Progenitor cell of endocrine pancreas (in vitro differentiated cells): ENCODE measurements at regions not wholly inside any gene's neighbourhood (a gene's known extent, or its start where the extent isn't known, plus 50 kb on each side); places are given as distances from the start of the nearest gene placed in this dataset.
"Not testable (repeated sequence)": the region's sequence is repeated elsewhere in the genome, so short reads cannot be mapped to it uniquely, and the experiment has no call there.

Source experiments
- DNase-seq: peaks from one replicate; pipeline ENCODE4 v3.0.0; 2021; ENCODE audit warnings: low spot score; ENCODE audit not compliant: unreplicated experiment
- H3K27ac Mint-ChIP-seq: 2 replicates; pipeline ENCODE4 v1.8.0; 2021; ENCODE audit warnings: mild to moderate bottlenecking, moderate library complexity, mixed read lengths
- H3K27me3 Mint-ChIP-seq: 2 replicates; pipeline ENCODE4 v1.8.0; 2021; ENCODE audit warnings: mixed read lengths
- H3K36me3 Mint-ChIP-seq: 2 replicates; pipeline ENCODE4 v1.8.0; 2022; ENCODE audit warnings: mixed read lengths; ENCODE audit not compliant: insufficient read depth
- H3K4me1 Mint-ChIP-seq: 2 replicates; pipeline ENCODE4 v1.8.0; 2021; ENCODE audit warnings: low read depth, mixed read lengths
- H3K4me3 Mint-ChIP-seq: 2 replicates; pipeline ENCODE4 v1.8.0; 2021; ENCODE audit warnings: low read depth, mild to moderate bottlenecking, moderate library complexity, mixed read lengths
- H3K9me3 Mint-ChIP-seq: 2 replicates; pipeline ENCODE4 v1.8.0; 2021; ENCODE audit warnings: low read depth, mixed read lengths
- TF ChIP-seq, protein P1 (sequence below): fragments of 200-600 bp; sonication (generic); IDR thresholded peaks from one replicate; pipeline ENCODE4 v1.5.0; 2021; ENCODE audit warnings: antibody characterized with exemption, mild to moderate bottlenecking; ENCODE audit not compliant: unreplicated experiment

GRCh38 chr9:30244877-30245276 is 2139.6 kb upstream of the ACO1 start:
- DNase-seq, result no peak
- H3K4me3 Mint-ChIP-seq, result no peak overlapping the region
- H3K4me1 Mint-ChIP-seq, result no peaks in the 10 kb centered on the region
- no peaks in the 10 kb centered on the region for H3K9me3 Mint-ChIP-seq
- H3K27ac Mint-ChIP-seq, result no peak overlapping the region
- no peaks in the 10 kb centered on the region for H3K36me3 Mint-ChIP-seq
- TF ChIP-seq, protein P1, sequence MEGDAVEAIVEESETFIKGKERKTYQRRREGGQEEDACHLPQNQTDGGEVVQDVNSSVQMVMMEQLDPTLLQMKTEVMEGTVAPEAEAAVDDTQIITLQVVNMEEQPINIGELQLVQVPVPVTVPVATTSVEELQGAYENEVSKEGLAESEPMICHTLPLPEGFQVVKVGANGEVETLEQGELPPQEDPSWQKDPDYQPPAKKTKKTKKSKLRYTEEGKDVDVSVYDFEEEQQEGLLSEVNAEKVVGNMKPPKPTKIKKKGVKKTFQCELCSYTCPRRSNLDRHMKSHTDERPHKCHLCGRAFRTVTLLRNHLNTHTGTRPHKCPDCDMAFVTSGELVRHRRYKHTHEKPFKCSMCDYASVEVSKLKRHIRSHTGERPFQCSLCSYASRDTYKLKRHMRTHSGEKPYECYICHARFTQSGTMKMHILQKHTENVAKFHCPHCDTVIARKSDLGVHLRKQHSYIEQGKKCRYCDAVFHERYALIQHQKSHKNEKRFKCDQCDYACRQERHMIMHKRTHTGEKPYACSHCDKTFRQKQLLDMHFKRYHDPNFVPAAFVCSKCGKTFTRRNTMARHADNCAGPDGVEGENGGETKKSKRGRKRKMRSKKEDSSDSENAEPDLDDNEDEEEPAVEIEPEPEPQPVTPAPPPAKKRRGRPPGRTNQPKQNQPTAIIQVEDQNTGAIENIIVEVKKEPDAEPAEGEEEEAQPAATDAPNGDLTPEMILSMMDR, result no peak
- H3K27me3 Mint-ChIP-seq, result no peaks in the 10 kb centered on the region

DNA sequence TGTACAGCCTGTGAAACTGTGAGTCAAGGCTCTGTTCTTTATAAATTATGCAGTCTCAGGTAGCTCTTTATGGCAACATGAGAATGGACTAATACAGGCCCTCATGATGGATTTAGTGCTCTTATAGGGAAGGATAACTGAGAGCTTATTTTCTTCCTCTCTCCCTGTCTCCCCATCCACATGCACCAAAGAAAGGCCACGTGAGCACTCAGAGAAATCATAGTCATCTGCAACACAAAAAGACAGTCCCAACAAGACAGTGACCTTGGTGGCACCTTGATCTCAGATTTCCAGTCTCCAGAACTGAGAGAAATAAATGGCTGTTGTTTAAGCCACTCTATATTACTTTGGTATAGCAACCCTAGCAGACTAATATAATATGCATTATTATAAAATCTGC is 2133.6 kb upstream of the ACO1 start:
- no peak overlapping the region for H3K27ac Mint-ChIP-seq
- no peaks in the 10 kb centered on the region for H3K9me3 Mint-ChIP-seq
- H3K4me1 Mint-ChIP-seq, result no peaks in the 10 kb centered on the region
- DNase-seq, result no peak
- TF ChIP-seq, protein P1, result no peak
- no peaks in the 10 kb centered on the region for H3K36me3 Mint-ChIP-seq
- no peaks in the 10 kb centered on the region for H3K27me3 Mint-ChIP-seq
- no peak overlapping the region for H3K4me3 Mint-ChIP-seq

DNA sequence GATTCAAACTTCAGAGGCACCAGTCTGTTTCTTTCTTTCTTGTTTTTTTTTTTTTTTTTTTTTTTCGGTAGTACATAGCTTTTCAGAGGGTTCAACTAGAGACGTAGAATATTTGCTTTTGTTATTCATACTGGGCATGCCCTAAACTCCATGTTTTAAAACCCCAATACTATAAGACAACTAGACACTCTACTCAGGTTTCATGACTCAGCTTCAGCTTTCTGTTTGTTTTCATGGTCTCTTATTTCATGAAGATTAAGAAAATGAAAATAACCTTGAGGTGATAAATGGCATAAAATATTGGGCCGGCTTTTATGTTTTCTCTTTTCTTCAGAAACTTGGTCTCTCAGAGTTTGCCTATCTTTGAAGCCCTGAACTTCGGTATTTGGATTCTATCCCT is 2126.3 kb upstream of the ACO1 start:
- H3K36me3 Mint-ChIP-seq, result peaks cover 3% of the 10 kb centered on the region
- no peaks in the 10 kb centered on the region for H3K4me1 Mint-ChIP-seq
- no peak overlapping the region for H3K27ac Mint-ChIP-seq
- H3K27me3 Mint-ChIP-seq, result no peaks in the 10 kb centered on the region
- peaks cover 10% of the 10 kb centered on the region for H3K9me3 Mint-ChIP-seq
- TF ChIP-seq, protein P1, result no peak
- DNase-seq, result no peak
- H3K4me3 Mint-ChIP-seq, result no peak overlapping the region

GRCh38 chr9:30280229-30280900 is 2104.1 kb upstream of the ACO1 start:
- no peaks in the 10 kb centered on the region for H3K4me1 Mint-ChIP-seq
- no peak for DNase-seq
- H3K27me3 Mint-ChIP-seq, result no peaks in the 10 kb centered on the region
- peaks cover 5% of the 10 kb centered on the region for H3K9me3 Mint-ChIP-seq
- H3K36me3 Mint-ChIP-seq, result no peaks in the 10 kb centered on the region
- H3K4me3 Mint-ChIP-seq, result no peak overlapping the region
- TF ChIP-seq, protein P1, result no peak
- H3K27ac Mint-ChIP-seq, result no peak overlapping the region

- Mint-ChIP-seq H3K27ac (no peak overlapping the region), H3K4me3 (no peak overlapping the region), H3K27me3 (no peaks in the 10 kb centered on the region), H3K36me3 (no peaks in the 10 kb centered on the region), H3K9me3 (no peaks in the 10 kb centered on the region), H3K4me1 (no peaks in the 10 kb centered on the region)
- DNase-seq, result no peak
- TF ChIP-seq, protein P1, result no peak
These were observed 2095.0 kb upstream of the ACO1 start for GRCh38 chr9:30289435-30289834.

DNA sequence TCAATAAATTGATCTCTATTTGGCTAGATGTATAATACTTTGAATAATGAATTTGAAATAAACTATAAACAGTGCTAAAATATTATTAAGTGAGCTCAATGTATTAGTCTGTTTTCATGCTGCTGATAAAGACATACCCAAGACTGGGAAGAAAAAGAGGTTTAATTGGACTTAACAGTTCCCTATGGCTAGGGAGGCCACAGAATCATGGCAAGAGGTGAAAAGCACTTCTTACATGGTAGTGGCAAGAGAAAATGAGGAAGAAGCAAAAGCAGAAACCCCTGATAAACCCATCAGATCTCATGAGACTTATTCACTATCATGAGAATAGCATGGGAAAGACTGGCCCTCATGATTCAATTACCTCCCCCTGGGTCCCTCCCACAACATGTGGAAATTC is 2092.4 kb upstream of the ACO1 start:
- not testable (repeated sequence) for H3K27ac Mint-ChIP-seq, H3K27me3 Mint-ChIP-seq, H3K4me1 Mint-ChIP-seq, H3K4me3 Mint-ChIP-seq, H3K9me3 Mint-ChIP-seq, H3K36me3 Mint-ChIP-seq, DNase-seq
